Ascending aorta (tissue), 2 donors: ENCODE measurements at regions not wholly inside any gene's neighbourhood (a gene's known extent, or its start where the extent isn't known, plus 50 kb on each side); places are given as distances from the start of the nearest gene placed in this dataset.

Experiments
- DNase-seq, 2 donors: peaks; one replicate each; pipeline ENCODE4 v3.0.0-alpha.2; 2019; ENCODE audit warnings: low spot score in 2 of 2
- H3K27ac ChIP-seq, 2 donors: fragments of 200-600 bp; sonication (generic); one replicate each; pipeline ENCODE4 v1.5.1; 2016 to 2017; ENCODE audit warnings: mild to moderate bottlenecking in 1 of 2
- H3K27me3 ChIP-seq: fragments of 200-600 bp; sonication (generic); one replicate; pipeline ENCODE4 v1.5.1; 2017
- H3K36me3 ChIP-seq, 2 donors: fragments of 200-600 bp; sonication (generic); one replicate each; pipeline ENCODE4 v1.5.1; 2016
- H3K4me1 ChIP-seq, 2 donors: fragments of 200-600 bp; sonication (generic); one replicate each; pipeline ENCODE4 v1.5.1; 2016 to 2017; ENCODE audit warnings: mild to moderate bottlenecking in 1 of 2
- H3K4me3 ChIP-seq, 2 donors: fragments of 200-600 bp; sonication (generic); one replicate each; pipeline ENCODE4 v1.5.1; 2016 to 2017; ENCODE audit warnings: mild to moderate bottlenecking in 1 of 2
- H3K9me3 ChIP-seq, 2 donors: fragments of 200-600 bp; sonication (generic); one replicate each; pipeline ENCODE4 v1.5.1; 2016
- intact Hi-C: fragments of 100-400 bp; cut with DNase I; formaldehyde crosslinking; loops from one replicate; pipeline ENCODE4 v1.15.1; 2023
- TF ChIP-seq, protein P1 (sequence below), 3 experiments: fragments of 200-600 bp in 2 of 3; fragments of 450-650 bp in 1 of 3; sonication (generic) in 2 of 3; IDR thresholded peaks; one replicate each; pipeline ENCODE4 v1.5.1; 2016 to 2019; ENCODE audit warnings: antibody characterized with exemption in 3 of 3, mild to moderate bottlenecking in 1 of 3, moderate library complexity in 1 of 3

GRCh38 chr6:115365783-115366182 lies 694.9 kb downstream of the FRK start:
- H3K27ac ChIP-seq: no peak overlapping the region
- no peaks in the 10 kb centered on the region for H3K27me3 ChIP-seq
- TF ChIP-seq, protein P1, sequence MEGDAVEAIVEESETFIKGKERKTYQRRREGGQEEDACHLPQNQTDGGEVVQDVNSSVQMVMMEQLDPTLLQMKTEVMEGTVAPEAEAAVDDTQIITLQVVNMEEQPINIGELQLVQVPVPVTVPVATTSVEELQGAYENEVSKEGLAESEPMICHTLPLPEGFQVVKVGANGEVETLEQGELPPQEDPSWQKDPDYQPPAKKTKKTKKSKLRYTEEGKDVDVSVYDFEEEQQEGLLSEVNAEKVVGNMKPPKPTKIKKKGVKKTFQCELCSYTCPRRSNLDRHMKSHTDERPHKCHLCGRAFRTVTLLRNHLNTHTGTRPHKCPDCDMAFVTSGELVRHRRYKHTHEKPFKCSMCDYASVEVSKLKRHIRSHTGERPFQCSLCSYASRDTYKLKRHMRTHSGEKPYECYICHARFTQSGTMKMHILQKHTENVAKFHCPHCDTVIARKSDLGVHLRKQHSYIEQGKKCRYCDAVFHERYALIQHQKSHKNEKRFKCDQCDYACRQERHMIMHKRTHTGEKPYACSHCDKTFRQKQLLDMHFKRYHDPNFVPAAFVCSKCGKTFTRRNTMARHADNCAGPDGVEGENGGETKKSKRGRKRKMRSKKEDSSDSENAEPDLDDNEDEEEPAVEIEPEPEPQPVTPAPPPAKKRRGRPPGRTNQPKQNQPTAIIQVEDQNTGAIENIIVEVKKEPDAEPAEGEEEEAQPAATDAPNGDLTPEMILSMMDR (IDR thresholded peaks at IDR 0.05): no peak
- H3K36me3 ChIP-seq: no peaks in the 10 kb centered on the region
- H3K4me1 ChIP-seq: no peaks in the 10 kb centered on the region
- H3K9me3 ChIP-seq: no peaks in the 10 kb centered on the region
- no peak overlapping the region for H3K4me3 ChIP-seq
- no peak for DNase-seq
- intact Hi-C loops: no loop called here

- H3K4me1 ChIP-seq: no peaks in the 10 kb centered on the region
- H3K4me3 ChIP-seq: no peak overlapping the region
- H3K27me3 ChIP-seq: no peaks in the 10 kb centered on the region
- intact Hi-C loops: no loop called here
- no peaks in the 10 kb centered on the region for H3K9me3 ChIP-seq
- H3K36me3 ChIP-seq: no peaks in the 10 kb centered on the region
- DNase-seq: no peak
- TF ChIP-seq, protein P1 (IDR thresholded peaks at IDR 0.05): no peak
- H3K27ac ChIP-seq: no peak overlapping the region
Measured at GRCh38 chr6:115363379-115363778, 697.3 kb downstream of the FRK start.

DNA sequence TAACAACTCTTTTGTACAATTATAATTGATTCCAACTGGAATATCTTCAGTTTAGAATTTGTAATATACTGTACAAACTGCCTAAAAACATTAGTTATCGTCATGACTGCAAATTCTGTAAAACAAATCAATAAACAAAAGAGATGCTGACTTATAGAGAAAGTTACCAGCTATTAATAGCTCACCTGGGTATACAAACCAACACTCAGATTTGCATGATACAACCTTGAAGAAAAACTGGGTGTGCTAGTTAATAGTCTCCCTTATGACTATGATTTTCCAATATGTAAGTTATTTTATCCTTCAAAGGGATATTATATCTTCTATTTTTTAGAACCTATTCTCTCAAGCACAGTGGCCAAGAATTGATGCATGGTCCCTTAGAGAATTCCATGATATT lies 698.5 kb downstream of the FRK start:
- no peaks in the 10 kb centered on the region for H3K9me3 ChIP-seq
- TF ChIP-seq, protein P1 (IDR thresholded peaks at IDR 0.05): no peak
- no peak overlapping the region for H3K27ac ChIP-seq
- H3K4me3 ChIP-seq: no peak overlapping the region
- H3K36me3 ChIP-seq: no peaks in the 10 kb centered on the region
- no peaks in the 10 kb centered on the region for H3K4me1 ChIP-seq
- DNase-seq: no peak
- intact Hi-C loops: no loop called here
- no peaks in the 10 kb centered on the region for H3K27me3 ChIP-seq

- TF ChIP-seq, protein P1 (IDR thresholded peaks at IDR 0.05): no peak
- Histone ChIP-seq H3K4me3 (no peak overlapping the region), H3K4me1 (no peaks in the 10 kb centered on the region), H3K9me3 (no peaks in the 10 kb centered on the region), H3K27ac (no peak overlapping the region), H3K27me3 (no peaks in the 10 kb centered on the region), H3K36me3 (no peaks in the 10 kb centered on the region)
- DNase-seq: no peak
- intact Hi-C loops: no loop called here
Measured at GRCh38 chr6:115360602-115361325, 699.9 kb downstream of the FRK start.

GRCh38 chr6:115358616-115359015 lies 702.1 kb downstream of the FRK start:
- no peak for DNase-seq
- intact Hi-C loops: no loop called here
- Histone ChIP-seq H3K36me3 (no peaks in the 10 kb centered on the region), H3K27ac (no peak overlapping the region), H3K27me3 (no peaks in the 10 kb centered on the region), H3K4me3 (no peak overlapping the region), H3K4me1 (no peaks in the 10 kb centered on the region), H3K9me3 (no peaks in the 10 kb centered on the region)
- TF ChIP-seq, protein P1 (IDR thresholded peaks at IDR 0.05): no peak

DNA sequence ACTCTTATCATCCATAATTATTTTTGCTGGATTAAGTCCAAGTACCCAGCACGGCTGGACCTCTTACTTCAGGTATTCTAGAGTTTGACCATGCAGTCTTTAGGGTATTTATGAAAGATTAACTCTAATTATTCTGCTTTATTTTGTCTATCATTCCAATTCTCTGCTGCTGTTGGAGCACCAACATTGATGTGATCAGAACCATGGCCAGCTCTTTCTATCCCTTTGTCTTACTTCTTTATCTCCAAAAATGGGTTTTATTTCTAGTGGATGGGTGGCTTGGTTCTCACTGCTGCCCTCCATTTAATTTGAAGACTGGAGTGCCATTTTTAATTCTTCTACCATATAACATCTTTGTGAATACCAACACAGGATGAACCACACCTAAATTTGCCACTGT lies 704.3 kb downstream of the FRK start:
- intact Hi-C loops: no loop called here
- Histone ChIP-seq H3K4me3 (no peak overlapping the region), H3K9me3 (no peaks in the 10 kb centered on the region), H3K27ac (no peak overlapping the region), H3K27me3 (no peaks in the 10 kb centered on the region), H3K4me1 (no peaks in the 10 kb centered on the region), H3K36me3 (no peaks in the 10 kb centered on the region)
- TF ChIP-seq, protein P1 (IDR thresholded peaks at IDR 0.05): no peak
- no peak for DNase-seq
